Transverse colon (tissue), 4 donors: ENCODE measurements at regions not wholly inside any gene's neighbourhood (a gene's known extent, or its start where the extent isn't known, plus 50 kb on each side); places are given as distances from the start of the nearest gene placed in this dataset.

Experiments
- DNase-seq: peaks from one replicate; pipeline ENCODE4 v3.0.0-alpha.2; 2019
- H3K27ac ChIP-seq, 4 donors: fragments of 200-600 bp; sonication (generic); 2 replicates each; pipeline ENCODE4 v1.5.1; 2016 to 2018; ENCODE audit warnings: inconsistent platforms in 4 of 4
- H3K27me3 ChIP-seq: fragments of 200-600 bp; sonication (generic); 2 replicates; pipeline ENCODE4 v1.5.1; 2017; ENCODE audit warnings: inconsistent platforms
- H3K36me3 ChIP-seq, 4 donors: fragments of 200-600 bp; sonication (generic); 2 replicates each; pipeline ENCODE4 v1.5.1; 2017 to 2019; ENCODE audit warnings: inconsistent platforms in 4 of 4
- H3K4me1 ChIP-seq, 4 donors: fragments of 200-600 bp; sonication (generic); 2 replicates each; pipeline ENCODE4 v1.5.1; 2017 to 2020; ENCODE audit warnings: inconsistent platforms in 4 of 4
- H3K4me3 ChIP-seq, 4 donors: fragments of 200-600 bp; sonication (generic); 1 replicate in 1 of 4; 2 replicates in 3 of 4; pipeline versions ENCODE4 v1.5.1 to v1.6.1; 2017 to 2019; ENCODE audit warnings: inconsistent platforms in 4 of 4
- H3K9me3 ChIP-seq, 2 donors: fragments of 200-600 bp; sonication (generic); 2 replicates each; pipeline ENCODE4 v1.5.1; 2017 to 2019; ENCODE audit warnings: inconsistent platforms in 2 of 2
- CTCF ChIP-seq, 5 experiments: fragments of 200-600 bp in 3 of 5; fragments of 450-650 bp in 2 of 5; sonication (generic) in 3 of 5; IDR thresholded peaks; 1 replicate in 2 of 5; 2 replicates in 3 of 5; pipeline ENCODE4 v1.5.1; 2016 to 2017; ENCODE audit warnings: antibody characterized with exemption in 5 of 5, inconsistent platforms in 3 of 5, mild to moderate bottlenecking in 2 of 5, moderate library complexity in 1 of 5
- EP300 ChIP-seq: sonication (generic); formaldehyde crosslinking; IDR thresholded peaks from one replicate; pipeline ENCODE4 v1.6.1; 2017; ENCODE audit warnings: antibody characterized with exemption, low read depth
- POLR2A ChIP-seq: fragments of 450-650 bp; IDR thresholded peaks from one replicate; pipeline ENCODE4 v1.6.1; 2016; ENCODE audit warnings: antibody characterized with exemption, mild to moderate bottlenecking, moderate library complexity
- POLR2AphosphoS5 ChIP-seq, 3 donors: sonication (generic); formaldehyde crosslinking; IDR thresholded peaks; one replicate each; pipeline ENCODE4 v1.6.1; 2016; ENCODE audit warnings: antibody characterized with exemption in 3 of 3
- WGBS, 2 donors: methylation state at CpG; one replicate each; pipeline ENCODE4 v1.1.5; 2018; ENCODE audit warnings: low coverage in 1 of 2; 5-methylcytosine and 5-hydroxymethylcytosine counted together
- in situ Hi-C, 4 donors: fragments of 200-750 bp; cut with MboI; loops; one replicate each; pipeline versions ENCODE4 v1.15.0 to v1.15.1; 2017; ENCODE audit warnings: low sequenced_read_pairs in 3 of 4, low pct_ligation_motif_present in 1 of 4, low pct_unique_long_range_greater_than_20kb in 1 of 4
- intact Hi-C: fragments of 100-400 bp; cut with DNase I; formaldehyde crosslinking; loops from one replicate; pipeline ENCODE4 v1.15.1; 2023; ENCODE audit warnings: low total_unique reads

- TF ChIP-seq POLR2A (no peak), CTCF (IDR thresholded peaks at IDR 0.05) (no peak), EP300 (no peak), POLR2AphosphoS5 (IDR thresholded peaks at IDR 0.05) (no peak)
- peaks cover 0 to 10% (median 1%) of the 10 kb centered on the region in 4 donors for H3K4me1 ChIP-seq
- in situ Hi-C loops (no loop called here), intact Hi-C loops (no loop called here)
- H3K9me3 ChIP-seq: no peaks in the 10 kb centered on the region
- WGBS, 2 donors: 37 to 65% methylated on average over 3 to 6 of the region's 6 CpGs
- no peak overlapping the region for H3K4me3 ChIP-seq
- no peak for DNase-seq
- H3K27ac ChIP-seq: no peak overlapping the region
- H3K36me3 ChIP-seq: no peaks in the 10 kb centered on the region
- no peaks in the 10 kb centered on the region for H3K27me3 ChIP-seq
These were observed 123.1 kb upstream of the ANKRD55 start for GRCh38 chr5:56356121-56356835.

- TF ChIP-seq POLR2A: no peak
- TF ChIP-seq CTCF (IDR thresholded peaks at IDR 0.05): no peak
- TF ChIP-seq EP300: no peak
- no peak for TF ChIP-seq POLR2AphosphoS5 (IDR thresholded peaks at IDR 0.05)
- Histone ChIP-seq H3K36me3 (no peaks in the 10 kb centered on the region), H3K9me3 (no peaks in the 10 kb centered on the region), H3K27me3 (no peaks in the 10 kb centered on the region), H3K27ac (no peak overlapping the region), H3K4me1 (peaks cover 0 to 17% (median 1%) of the 10 kb centered on the region in 4 donors), H3K4me3 (no peak overlapping the region)
- in situ Hi-C loops: no loop called here
- WGBS, 2 donors: 97% methylated on average over 4 of the region's 4 CpGs
- no peak for DNase-seq
- intact Hi-C loops: no loop called here
These were observed 121.7 kb upstream of the ANKRD55 start for GRCh38 chr5:56354836-56355235.

GRCh38 chr5:56352808-56353590 is 119.9 kb upstream of the ANKRD55 start:
- TF ChIP-seq POLR2A (no peak), EP300 (no peak), POLR2AphosphoS5 (IDR thresholded peaks at IDR 0.05) (no peak), CTCF (IDR thresholded peaks at IDR 0.05) (no peak)
- H3K27ac ChIP-seq: no peak overlapping the region
- H3K27me3 ChIP-seq: no peaks in the 10 kb centered on the region
- WGBS, 2 donors: 81 to 82% methylated on average over 4 of the region's 4 CpGs
- H3K36me3 ChIP-seq: no peaks in the 10 kb centered on the region
- H3K9me3 ChIP-seq: no peaks in the 10 kb centered on the region
- intact Hi-C loops: no loop called here
- H3K4me1 ChIP-seq: peaks cover 0 to 11% (median 1%) of the 10 kb centered on the region in 4 donors
- no peak overlapping the region for H3K4me3 ChIP-seq
- in situ Hi-C loops: no loop called here
- DNase-seq: no peak

GRCh38 chr5:56350597-56351170 is 117.6 kb upstream of the ANKRD55 start:
- no peak overlapping the region for H3K27ac ChIP-seq
- intact Hi-C loops: no loop called here
- WGBS, 2 donors: 10 to 24% methylated on average over 3 to 5 of the region's 5 CpGs
- H3K4me1 ChIP-seq: peaks cover 0 to 8% (median 0%) of the 10 kb centered on the region in 4 donors
- in situ Hi-C loops: no loop called here
- no peaks in the 10 kb centered on the region for H3K36me3 ChIP-seq
- no peaks in the 10 kb centered on the region for H3K9me3 ChIP-seq
- H3K27me3 ChIP-seq: no peaks in the 10 kb centered on the region
- peak; percentile 25 for DNase-seq
- TF ChIP-seq CTCF (IDR thresholded peaks at IDR 0.05) (no peak), EP300 (no peak), POLR2AphosphoS5 (IDR thresholded peaks at IDR 0.05) (no peak), POLR2A (no peak)
- no peak overlapping the region for H3K4me3 ChIP-seq
